Epithelial cell of esophagus (primary cell): ENCODE measurements at regions not wholly inside any gene's neighbourhood (a gene's known extent, or its start where the extent isn't known, plus 50 kb on each side); places are given as distances from the start of the nearest gene placed in this dataset.
A peak's percentile ranks its signal among the peaks of the same experiment; 100 is the strongest.

Experiments
- DNase-seq: peaks from one replicate; pipeline ENCODE4 v3.0.0; 2010; ENCODE audit warnings: low read depth
- H3K4me3 ChIP-seq: 2 replicates; pipeline ENCODE4 v1.5.1; 2011; ENCODE audit warnings: mild to moderate bottlenecking, low read length, control low read depth
- TF ChIP-seq, protein P1 (sequence below): IDR thresholded peaks from 2 replicates; pipeline ENCODE4 v1.5.1; 2011; ENCODE audit warnings: low read depth, mild to moderate bottlenecking, low read length, control low read depth, inconsistent platforms; ENCODE audit not compliant: insufficient read depth; ENCODE audit errors: missing control alignments

DNA sequence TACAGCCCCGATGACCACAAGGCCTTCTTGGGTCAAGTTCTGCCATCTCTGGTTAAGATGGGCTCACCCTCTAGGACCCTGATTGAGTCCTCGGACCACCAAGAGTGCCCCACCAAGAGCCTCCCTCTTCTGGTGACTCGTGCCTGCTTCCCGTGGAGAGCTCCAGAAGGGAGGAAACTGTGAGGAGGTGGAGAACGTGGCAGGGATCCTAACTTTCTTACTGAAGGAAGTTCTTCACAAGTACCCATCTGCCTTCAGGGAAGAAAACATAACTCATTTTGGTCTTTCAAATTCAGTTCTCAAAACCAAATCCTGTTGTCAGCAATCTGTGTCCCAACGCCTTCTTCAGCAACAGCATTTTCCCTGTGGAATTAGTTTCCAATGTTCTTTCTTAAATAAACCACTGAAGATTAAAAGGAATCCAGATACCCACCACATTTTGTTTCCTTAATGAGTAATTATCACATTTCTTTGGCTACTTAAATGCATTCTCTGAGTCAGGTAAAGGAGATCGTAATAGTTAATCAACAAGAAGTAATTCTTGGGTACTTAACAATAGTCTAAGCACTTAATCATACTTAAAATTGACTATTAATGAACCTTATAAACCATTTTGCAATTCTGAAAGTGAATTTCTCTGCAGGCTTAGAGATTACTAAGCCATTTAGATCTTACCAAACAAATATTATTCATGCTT lies 185.8 kb upstream of the SGK1 start:
- DNase-seq: peak; percentile 75
- TF ChIP-seq, protein P1, sequence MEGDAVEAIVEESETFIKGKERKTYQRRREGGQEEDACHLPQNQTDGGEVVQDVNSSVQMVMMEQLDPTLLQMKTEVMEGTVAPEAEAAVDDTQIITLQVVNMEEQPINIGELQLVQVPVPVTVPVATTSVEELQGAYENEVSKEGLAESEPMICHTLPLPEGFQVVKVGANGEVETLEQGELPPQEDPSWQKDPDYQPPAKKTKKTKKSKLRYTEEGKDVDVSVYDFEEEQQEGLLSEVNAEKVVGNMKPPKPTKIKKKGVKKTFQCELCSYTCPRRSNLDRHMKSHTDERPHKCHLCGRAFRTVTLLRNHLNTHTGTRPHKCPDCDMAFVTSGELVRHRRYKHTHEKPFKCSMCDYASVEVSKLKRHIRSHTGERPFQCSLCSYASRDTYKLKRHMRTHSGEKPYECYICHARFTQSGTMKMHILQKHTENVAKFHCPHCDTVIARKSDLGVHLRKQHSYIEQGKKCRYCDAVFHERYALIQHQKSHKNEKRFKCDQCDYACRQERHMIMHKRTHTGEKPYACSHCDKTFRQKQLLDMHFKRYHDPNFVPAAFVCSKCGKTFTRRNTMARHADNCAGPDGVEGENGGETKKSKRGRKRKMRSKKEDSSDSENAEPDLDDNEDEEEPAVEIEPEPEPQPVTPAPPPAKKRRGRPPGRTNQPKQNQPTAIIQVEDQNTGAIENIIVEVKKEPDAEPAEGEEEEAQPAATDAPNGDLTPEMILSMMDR: no peak
- no peak overlapping the region for H3K4me3 ChIP-seq

DNA sequence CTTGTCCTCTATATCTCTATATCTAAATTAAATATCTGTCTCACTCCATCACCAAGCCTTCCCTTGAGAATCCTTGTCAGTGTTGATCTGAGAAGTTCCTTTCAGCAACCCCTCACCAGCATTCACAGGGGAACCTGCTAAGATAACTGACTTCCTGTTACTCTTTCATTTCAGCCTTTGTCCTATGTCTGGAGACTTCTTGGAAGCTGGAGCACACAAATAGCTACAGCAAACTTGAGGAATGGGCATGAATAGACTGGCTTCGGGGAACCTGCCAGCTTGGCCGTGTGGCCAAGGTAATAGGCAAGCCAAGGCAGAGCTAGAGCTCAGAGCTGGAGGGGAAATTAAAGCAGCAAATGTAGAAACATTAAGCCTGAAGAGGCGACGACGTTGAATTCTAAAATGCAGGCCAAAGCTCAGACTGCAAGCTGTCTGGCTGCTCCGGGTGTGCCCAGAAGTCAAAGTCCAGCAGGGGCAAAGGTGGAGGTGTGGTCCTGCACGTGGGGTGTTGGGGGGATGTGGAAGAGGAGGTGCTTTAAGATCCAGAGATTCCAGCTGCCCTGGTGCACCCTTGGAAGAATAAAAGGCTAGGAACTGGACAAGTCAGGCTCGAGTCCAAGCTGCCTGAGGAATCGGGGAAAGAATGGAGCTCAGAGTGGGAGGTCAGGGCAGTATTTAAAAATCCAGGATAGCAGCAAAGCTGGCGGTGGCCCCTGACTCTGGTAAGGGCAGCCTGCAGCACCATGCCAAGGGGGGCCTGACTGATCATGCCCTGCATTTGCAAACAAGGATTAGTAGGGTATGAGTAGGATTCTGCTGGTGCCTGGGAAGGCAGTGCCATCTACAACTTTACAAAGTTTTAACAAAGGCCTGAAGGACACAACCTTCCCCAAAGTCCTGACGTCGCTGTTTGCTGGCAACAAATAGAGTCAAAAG lies 185.0 kb upstream of the SGK1 start:
- no peak overlapping the region for H3K4me3 ChIP-seq
- TF ChIP-seq, protein P1: no peak
- DNase-seq: peak; percentile 68

DNA sequence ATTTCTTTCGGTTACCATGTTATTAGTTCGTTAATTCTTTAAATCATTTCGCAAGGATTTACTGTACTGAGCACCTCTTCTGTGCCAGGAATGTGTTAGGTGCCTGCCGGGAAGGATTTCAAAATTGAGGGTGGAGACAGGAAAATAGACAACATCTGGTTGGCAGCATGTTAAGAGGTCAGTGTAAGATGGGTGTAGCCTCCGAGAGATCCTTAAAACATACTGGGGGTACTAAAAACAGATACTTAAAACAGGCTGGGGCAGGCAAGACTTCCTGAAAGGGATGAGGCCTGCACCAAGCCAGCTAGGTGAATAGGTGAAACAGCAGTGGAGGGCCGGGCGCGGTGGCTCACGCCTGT lies 178.0 kb upstream of the SGK1 start:
- TF ChIP-seq, protein P1: no peak
- DNase-seq: peak; percentile 79
- no peak overlapping the region for H3K4me3 ChIP-seq

DNA sequence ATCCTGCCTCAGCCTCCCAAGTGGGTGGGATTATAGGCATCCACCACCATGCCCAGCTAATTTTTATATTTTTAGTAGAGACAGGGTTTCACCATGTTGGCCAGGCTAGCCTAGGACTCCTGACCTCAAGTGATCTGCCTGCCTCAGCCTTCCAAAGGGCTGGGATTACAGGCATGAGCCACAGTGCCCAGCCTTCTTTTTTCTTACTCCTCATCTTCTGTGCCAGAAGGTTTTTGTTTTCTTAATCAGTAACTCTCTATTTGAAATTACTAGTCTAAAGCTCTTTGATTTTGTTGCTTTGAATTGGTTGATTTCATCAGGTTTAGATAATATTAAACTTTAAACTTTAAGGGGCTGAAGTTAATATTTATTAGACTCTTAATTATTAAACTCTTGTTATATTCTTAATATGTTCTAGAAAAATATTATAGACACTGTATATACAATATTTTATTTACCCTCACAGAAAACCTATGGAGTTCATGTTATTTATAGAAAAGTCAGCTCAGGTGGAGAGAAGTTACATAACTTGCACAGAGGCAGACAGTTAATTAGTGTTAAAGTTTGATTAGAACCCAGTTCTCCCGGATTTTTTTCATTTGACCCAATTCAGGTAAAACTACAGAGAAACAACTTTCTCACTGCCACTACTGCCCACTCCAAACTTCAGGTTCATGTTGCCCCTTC lies 177.4 kb upstream of the SGK1 start:
- DNase-seq: no peak
- TF ChIP-seq, protein P1: no peak

DNA sequence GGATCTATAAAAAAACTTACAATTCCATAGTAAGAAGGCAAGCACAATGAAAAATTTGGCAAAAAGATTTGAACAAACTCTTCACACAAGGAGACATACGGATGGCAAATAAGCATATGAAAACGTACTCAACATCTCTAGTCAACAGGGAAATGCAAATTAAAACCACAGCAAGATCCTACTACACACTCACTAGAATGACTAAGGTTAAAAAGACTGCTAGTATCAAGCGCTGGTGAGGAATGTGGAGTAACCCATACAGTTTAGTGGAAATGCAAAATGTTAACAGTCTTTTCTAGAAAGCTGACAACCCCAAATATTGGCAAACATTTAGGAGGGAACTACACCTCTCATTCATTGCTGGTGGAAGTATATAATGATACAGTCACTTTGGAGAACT lies 175.9 kb upstream of the SGK1 start:
- DNase-seq: no peak
- H3K4me3 ChIP-seq: no peak overlapping the region
- TF ChIP-seq, protein P1: no peak

More for the DNA sequence above, 177.4 kb upstream of the SGK1 start:
- H3K4me3 ChIP-seq: no peak overlapping the region

DNA sequence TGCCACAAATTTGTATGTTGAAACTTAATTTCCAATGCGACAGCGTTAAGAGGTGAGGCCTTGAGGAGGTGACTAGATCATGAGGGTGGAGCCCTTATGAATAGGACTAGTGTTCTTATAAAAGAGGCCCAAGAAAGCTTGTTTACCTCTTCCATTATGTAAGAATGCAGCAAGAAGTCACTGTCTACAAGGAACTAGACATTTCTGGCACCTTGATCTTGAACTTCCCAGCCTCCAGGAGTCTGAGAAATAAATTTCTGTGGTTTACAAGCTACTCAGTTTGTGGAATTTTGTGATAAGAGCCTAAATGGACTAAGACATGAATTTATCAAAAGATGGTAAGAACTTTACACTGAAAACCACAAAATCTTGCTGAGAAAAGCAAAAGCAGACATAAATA lies 173.6 kb upstream of the SGK1 start:
- TF ChIP-seq, protein P1: no peak
- H3K4me3 ChIP-seq: no peak overlapping the region
- DNase-seq: peak; percentile 40
